ENCODE measurements at regions not wholly inside any gene's neighbourhood (a gene's known extent, or its start where the extent isn't known, plus 50 kb on each side); places are given as distances from the start of the nearest gene placed in this dataset.

DNA sequence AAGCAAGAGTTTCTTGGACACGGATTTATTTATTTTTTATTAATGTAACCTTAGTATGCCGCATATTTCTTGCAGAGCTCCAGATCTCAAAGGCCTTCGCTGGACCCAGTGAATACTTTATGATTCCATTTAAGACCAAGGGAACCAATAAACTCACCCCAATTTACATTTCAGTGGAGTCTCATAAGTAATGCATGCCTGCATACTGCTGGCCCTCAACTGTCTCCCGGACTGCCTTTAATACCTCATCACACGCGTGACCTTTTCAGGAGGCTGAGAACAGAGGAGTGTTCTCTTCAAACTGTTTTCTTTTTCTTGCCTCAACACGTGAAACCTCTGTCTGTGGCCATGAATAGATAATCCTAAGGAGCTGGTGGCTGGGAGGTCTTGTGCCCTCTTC lies 240.9 kb downstream of the STIM2 start:
- peaks cover 0 to 9% (median 0%) of the 10 kb centered on the region in 4 donors for H3K4me1 ChIP-seq
- peaks cover 0 to 36% (median 10%) of the 10 kb centered on the region in 3 donors for H3K27me3 ChIP-seq
- no peak for TF ChIP-seq CTCF (IDR thresholded peaks at IDR 0.05)
- no peak for TF ChIP-seq POLR2AphosphoS5 (IDR thresholded peaks at IDR 0.05)
- no peak overlapping the region for H3K4me3 ChIP-seq
- H3K9me3 ChIP-seq, result no peaks in the 10 kb centered on the region
- 70 to 80% (median 77%) methylated on average over 7 of the region's 7 CpGs for WGBS, 5 donors
- no peaks in the 10 kb centered on the region for H3K36me3 ChIP-seq
- DNase-seq, result no peak
- intact Hi-C loops (cut with DNase I; ENCODE audit: low total_unique reads), result no loop called here
- H3K27ac ChIP-seq, result no peak overlapping the region

DNA sequence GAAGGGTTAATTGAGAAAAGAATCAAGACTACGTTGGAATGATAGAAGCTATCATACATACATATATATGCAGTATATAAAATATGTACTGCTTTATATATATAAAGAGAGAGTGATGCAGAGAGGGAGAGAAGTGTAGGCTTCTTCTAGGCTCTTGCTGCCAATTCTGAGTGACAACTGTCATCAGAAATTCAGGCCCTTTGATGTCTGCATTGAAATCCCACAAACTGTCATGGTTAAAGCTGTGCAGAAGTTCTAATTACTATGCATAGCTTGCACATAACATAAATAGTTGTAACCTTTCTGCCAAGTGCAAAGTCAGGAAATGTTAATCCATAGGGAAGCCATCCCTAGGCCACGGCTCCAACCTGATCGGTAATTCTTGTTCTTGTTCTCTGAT lies 251.0 kb downstream of the STIM2 start:
- H3K27ac ChIP-seq, result no peak overlapping the region
- WGBS, 5 donors, result 57 to 74% (median 61%) methylated on average over 3 of the region's 3 CpGs
- H3K27me3 ChIP-seq, result no peaks in the 10 kb centered on the region
- DNase-seq, result no peak
- TF ChIP-seq POLR2A (IDR thresholded peaks at IDR 0.05) (no peak), CTCF (IDR thresholded peaks at IDR 0.05) (no peak), EP300 (IDR thresholded peaks at IDR 0.05) (no peak)
- no peaks in the 10 kb centered on the region for H3K9me3 ChIP-seq
- H3K4me3 ChIP-seq, result no peak overlapping the region
- H3K36me3 ChIP-seq, result no peaks in the 10 kb centered on the region
- intact Hi-C loops (cut with DNase I; ENCODE audit: low total_unique reads), result no loop called here
- no peaks in the 10 kb centered on the region for H3K4me1 ChIP-seq

DNA sequence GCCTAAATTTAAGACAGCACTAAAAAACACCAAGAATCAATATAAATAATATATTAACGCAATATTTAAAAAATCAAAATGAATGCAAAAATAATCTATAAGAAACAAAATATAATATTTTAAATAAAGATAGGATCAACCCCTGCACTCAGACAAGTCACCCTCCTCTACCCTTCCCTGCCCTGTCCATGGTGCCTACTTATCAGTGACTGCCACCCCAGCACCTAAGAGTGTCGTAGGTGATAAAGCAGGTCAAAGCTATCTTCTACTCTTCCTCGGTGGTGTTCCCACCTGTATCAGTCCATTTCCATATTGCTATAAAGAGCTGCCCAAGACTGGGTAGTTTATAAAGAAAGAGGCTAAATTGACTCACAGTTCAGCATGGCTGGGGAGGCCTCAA lies 251.9 kb downstream of the STIM2 start:
- no peak for TF ChIP-seq CTCF (IDR thresholded peaks at IDR 0.05)
- TF ChIP-seq POLR2AphosphoS5 (IDR thresholded peaks at IDR 0.05), result no peak
- no peak for TF ChIP-seq EP300 (IDR thresholded peaks at IDR 0.05)
- TF ChIP-seq POLR2A (IDR thresholded peaks at IDR 0.05), result no peak
- intact Hi-C loops (cut with DNase I; ENCODE audit: low total_unique reads), result no loop called here
- Histone ChIP-seq H3K9me3 (no peaks in the 10 kb centered on the region), H3K27me3 (no peaks in the 10 kb centered on the region), H3K27ac (no peak overlapping the region), H3K4me1 (no peaks in the 10 kb centered on the region), H3K4me3 (no peak overlapping the region), H3K36me3 (no peaks in the 10 kb centered on the region)
- DNase-seq, result no peak
- 75 to 80% (median 79%) methylated on average over 3 of the region's 3 CpGs for whole genome bisulfite sequencing, 5 donors

GRCh38 chr4:27115221-27115620 lies 254.6 kb downstream of the STIM2 start:
- no peak overlapping the region for H3K27ac ChIP-seq
- no peak for DNase-seq
- H3K9me3 ChIP-seq, result no peaks in the 10 kb centered on the region
- TF ChIP-seq EP300 (IDR thresholded peaks at IDR 0.05) (no peak), POLR2AphosphoS5 (IDR thresholded peaks at IDR 0.05) (no peak), POLR2A (IDR thresholded peaks at IDR 0.05) (no peak), CTCF (IDR thresholded peaks at IDR 0.05) (no peak)
- no peak overlapping the region for H3K4me3 ChIP-seq
- WGBS, 5 donors, result 49 to 72% (median 61%) methylated on average over 4 of the region's 4 CpGs
- intact Hi-C loops (cut with DNase I; ENCODE audit: low total_unique reads), result no loop called here
- H3K4me1 ChIP-seq, result no peaks in the 10 kb centered on the region
- H3K27me3 ChIP-seq, result no peaks in the 10 kb centered on the region
- no peaks in the 10 kb centered on the region for H3K36me3 ChIP-seq

DNA sequence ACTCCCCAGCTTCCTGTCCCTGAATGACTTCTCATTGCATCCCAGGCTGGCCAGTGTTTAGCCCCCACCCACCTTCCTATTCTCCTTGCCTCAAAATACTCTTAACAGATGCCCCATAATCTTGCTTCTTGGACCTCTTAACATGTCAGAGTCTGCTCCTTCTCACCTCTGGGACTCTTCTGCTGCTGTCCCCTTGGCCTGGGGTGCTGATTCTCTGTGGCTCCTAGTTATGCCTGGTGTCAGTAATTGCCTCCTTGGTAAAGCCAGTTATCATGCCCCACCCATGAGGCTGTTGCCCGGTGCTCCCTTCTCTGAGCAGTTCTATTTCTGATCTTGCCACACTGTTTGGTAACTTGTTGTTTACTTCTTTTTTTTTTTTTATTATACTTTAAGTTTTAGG lies 256.8 kb downstream of the STIM2 start:
- H3K27me3 ChIP-seq, result no peaks in the 10 kb centered on the region
- no peak overlapping the region for H3K4me3 ChIP-seq
- DNase-seq, result no peak
- H3K27ac ChIP-seq, result no peak overlapping the region
- 77 to 94% (median 90%) methylated on average over 1 of the region's 1 CpG for WGBS, 5 donors
- H3K9me3 ChIP-seq, result no peaks in the 10 kb centered on the region
- TF ChIP-seq POLR2AphosphoS5 (IDR thresholded peaks at IDR 0.05) (no peak), POLR2A (IDR thresholded peaks at IDR 0.05) (no peak), CTCF (IDR thresholded peaks at IDR 0.05) (no peak), EP300 (IDR thresholded peaks at IDR 0.05) (no peak)
- H3K36me3 ChIP-seq, result no peaks in the 10 kb centered on the region
- no peaks in the 10 kb centered on the region for H3K4me1 ChIP-seq
- intact Hi-C loops (cut with DNase I; ENCODE audit: low total_unique reads), result no loop called here
